Liver (tissue), 8 donors: ENCODE measurements at regions not wholly inside any gene's neighbourhood (a gene's known extent, or its start where the extent isn't known, plus 50 kb on each side); places are given as distances from the start of the nearest gene placed in this dataset.

ENCODE experiments used
- DNase-seq: peaks from one replicate; pipeline ENCODE4 v3.0.0-alpha.2; 2017; ENCODE audit warnings: low spot score
- H3K27ac ChIP-seq, 2 donors: one replicate each; pipeline ENCODE4 v1.7.0; 2013; ENCODE audit warnings: inconsistent platforms in 2 of 2, low read length in 2 of 2, control low read depth in 1 of 2, low read depth in 1 of 2, mild to moderate bottlenecking in 1 of 2
- H3K27me3 ChIP-seq, 4 donors: one replicate each; pipeline versions ENCODE4 v1.6.1 to v1.7.0; 2013; ENCODE audit warnings: low read length in 3 of 4, inconsistent platforms in 1 of 4, mild to moderate bottlenecking in 1 of 4, moderate library complexity in 1 of 4; ENCODE audit not compliant: control insufficient read depth in 4 of 4, insufficient read depth in 4 of 4
- H3K36me3 ChIP-seq, 4 donors: one replicate each; pipeline versions ENCODE4 v1.6.1 to v1.7.0; 2013; ENCODE audit warnings: low read length in 3 of 4, mild to moderate bottlenecking in 3 of 4, low read depth in 1 of 4, moderate library complexity in 1 of 4; ENCODE audit not compliant: control insufficient read depth in 4 of 4, insufficient read depth in 3 of 4
- H3K4me1 ChIP-seq, 4 donors: one replicate each; pipeline versions ENCODE4 v1.6.1 to v1.7.0; 2013; ENCODE audit warnings: low read length in 3 of 4, mild to moderate bottlenecking in 3 of 4, moderate library complexity in 1 of 4; ENCODE audit not compliant: control insufficient read depth in 4 of 4, insufficient read depth in 4 of 4
- H3K4me3 ChIP-seq, 3 donors: one replicate each; pipeline versions ENCODE4 v1.6.1 to v1.7.0; 2013; ENCODE audit warnings: low read length in 3 of 3, control low read depth in 1 of 3, low read depth in 1 of 3, mild to moderate bottlenecking in 1 of 3
- H3K9ac ChIP-seq, 2 donors: one replicate each; pipeline ENCODE4 v1.7.0; 2013; ENCODE audit warnings: low read length in 2 of 2, mild to moderate bottlenecking in 2 of 2, moderate library complexity in 2 of 2, control low read depth in 1 of 2, low read depth in 1 of 2
- H3K9me3 ChIP-seq, 4 donors: one replicate each; pipeline versions ENCODE4 v1.6.1 to v1.7.0; 2013; ENCODE audit warnings: low read length in 3 of 4; ENCODE audit not compliant: control insufficient read depth in 4 of 4
- CTCF ChIP-seq: fragments of 150-350 bp; IDR thresholded peaks from 2 replicates; pipeline ENCODE4 v1.5.1; 2017; ENCODE audit warnings: improper control_type of control experiment, low read depth, low read length; ENCODE audit not compliant: missing input control
- EGR1 ChIP-seq, 2 donors: IDR thresholded peaks; 2 replicates each; pipeline ENCODE4 v1.6.1; 2016 to 2018; ENCODE audit warnings: antibody characterized with exemption in 2 of 2, low read depth in 2 of 2
- FOXA1 ChIP-seq: IDR thresholded peaks from 2 replicates; pipeline ENCODE4 v1.6.1; 2016; ENCODE audit warnings: antibody characterized with exemption
- GABPA ChIP-seq, 2 donors: IDR thresholded peaks in 1 of 2; conservative IDR thresholded peaks in 1 of 2; 2 replicates each; pipeline ENCODE4 v1.6.1; 2016; ENCODE audit warnings: antibody characterized with exemption in 2 of 2, mild to moderate bottlenecking in 1 of 2, moderate library complexity in 1 of 2
- HNF4A ChIP-seq, 2 donors: conservative IDR thresholded peaks; 2 replicates each; pipeline ENCODE4 v1.6.1; 2016; ENCODE audit warnings: antibody characterized with exemption in 2 of 2, mild to moderate bottlenecking in 2 of 2
- JUND ChIP-seq, 2 donors: IDR thresholded peaks; 2 replicates each; pipeline ENCODE4 v1.6.1; 2016; ENCODE audit warnings: antibody characterized with exemption in 2 of 2
- MAX ChIP-seq: IDR thresholded peaks from 2 replicates; pipeline ENCODE4 v1.6.1; 2016; ENCODE audit warnings: antibody characterized with exemption
- RXRA ChIP-seq, 2 donors: IDR thresholded peaks; 2 replicates each; pipeline ENCODE4 v1.6.1; 2017 to 2018; ENCODE audit warnings: antibody characterized with exemption in 2 of 2, mild to moderate bottlenecking in 1 of 2
- SP1 ChIP-seq: IDR thresholded peaks from 2 replicates; pipeline ENCODE4 v1.6.1; 2018; ENCODE audit warnings: antibody characterized with exemption, mild to moderate bottlenecking
- YY1 ChIP-seq: IDR thresholded peaks from 2 replicates; pipeline ENCODE4 v1.6.1; 2016; ENCODE audit warnings: antibody characterized with exemption, mild to moderate bottlenecking
- ZBTB33 ChIP-seq: IDR thresholded peaks from 2 replicates; pipeline ENCODE4 v1.6.1; 2016; ENCODE audit warnings: antibody characterized with exemption
- WGBS: extraction: QIAGEN DNeasy Blood & Tissue Kit; methylation state at CpG from one replicate; pipeline ENCODE4 v1.1.7; 2013; 5-methylcytosine and 5-hydroxymethylcytosine counted together
- donor health status: healthy.
- donor health status: healthy.
- donor health status: healthy.
- donor health status: healthy.
- donor health status: healthy.

- no peak for TF ChIP-seq ZBTB33
These were observed 89.3 kb downstream of the LIG4 start (continued) for GRCh38 chr13:108126056-108126455.

- H3K27ac ChIP-seq: no peak overlapping the region
- no peak overlapping the region for H3K9ac ChIP-seq
- H3K9me3 ChIP-seq: no peaks in the 10 kb centered on the region
- H3K4me1 ChIP-seq: no peaks in the 10 kb centered on the region
- no peaks in the 10 kb centered on the region for H3K27me3 ChIP-seq
- no peaks in the 10 kb centered on the region for H3K36me3 ChIP-seq
- TF ChIP-seq RXRA (IDR thresholded peaks at IDR 0.05) (no peak), JUND (IDR thresholded peaks at IDR 0.05) (no peak), EGR1 (IDR thresholded peaks at IDR 0.05; ENCODE audit: low read depth in 2 of 2) (no peak), YY1 (no peak), HNF4A (conservative IDR thresholded peaks at IDR 0.05) (no peak), GABPA (IDR thresholded peaks at IDR 0.05 in 1 of 2, conservative IDR thresholded peaks at IDR 0.05 in 1 of 2) (no peak), FOXA1 (no peak), SP1 (no peak), CTCF (no peak), MAX (no peak)
- H3K4me3 ChIP-seq: no peak overlapping the region
- no peak for DNase-seq
- 91% methylated on average over 1 of the region's 1 CpG for WGBS
These were observed 93.9 kb downstream of the LIG4 start for GRCh38 chr13:108121406-108121805.

GRCh38 chr13:108120856-108121255 is 94.5 kb downstream of the LIG4 start:
- Histone ChIP-seq H3K9me3 (no peaks in the 10 kb centered on the region), H3K36me3 (no peaks in the 10 kb centered on the region), H3K27ac (no peak overlapping the region), H3K9ac (no peak overlapping the region), H3K4me1 (no peaks in the 10 kb centered on the region), H3K27me3 (no peaks in the 10 kb centered on the region), H3K4me3 (no peak overlapping the region)
- 71% methylated on average over 7 of the region's 7 CpGs for WGBS
- no peak for DNase-seq
- no peak for TF ChIP-seq CTCF
- TF ChIP-seq JUND (IDR thresholded peaks at IDR 0.05): no peak
